ENCODE measurements at regions not wholly inside any gene's neighbourhood (a gene's known extent, or its start where the extent isn't known, plus 50 kb on each side); places are given as distances from the start of the nearest gene placed in this dataset.

DNA sequence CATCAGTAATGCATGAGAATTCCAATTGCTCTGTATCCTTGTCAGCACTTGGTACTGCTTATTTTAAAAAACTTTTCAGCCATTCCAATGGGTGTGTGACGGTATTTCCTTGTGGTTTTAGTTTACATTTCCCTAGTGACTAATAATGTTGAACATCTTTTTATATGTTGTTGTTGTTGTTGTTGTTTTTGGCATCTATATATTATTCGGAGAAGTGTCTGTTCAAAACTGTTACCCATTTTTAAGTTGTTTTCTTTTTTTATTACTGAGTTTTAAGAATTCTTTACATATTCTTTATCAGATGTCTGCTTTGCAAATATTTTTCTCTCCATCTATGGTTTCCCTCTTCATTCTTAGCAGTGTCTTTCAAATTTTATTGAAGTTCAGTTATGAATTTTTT lies 231.1 kb upstream of the POU3F1 start:
- no peak for DNase-seq

DNA sequence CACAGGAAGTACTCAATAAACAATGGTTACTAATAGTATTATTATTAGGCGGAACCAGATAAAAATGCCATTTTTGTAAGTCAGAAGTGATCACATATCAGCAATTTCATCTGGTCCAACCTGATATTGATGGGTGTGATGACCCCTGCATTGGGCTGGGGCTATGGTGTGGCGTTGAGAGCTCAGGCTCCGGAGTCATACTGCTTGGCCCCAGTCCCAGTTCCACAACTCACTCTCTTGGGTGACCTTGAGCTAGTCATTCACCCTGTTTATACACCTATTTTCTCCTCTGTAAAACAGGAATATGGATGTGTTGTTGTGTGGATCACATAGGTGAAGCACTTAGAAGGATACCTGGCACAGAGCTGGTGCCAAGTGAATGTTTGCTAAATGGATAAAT lies 229.4 kb upstream of the POU3F1 start:
- DNase-seq = no peak

DNA sequence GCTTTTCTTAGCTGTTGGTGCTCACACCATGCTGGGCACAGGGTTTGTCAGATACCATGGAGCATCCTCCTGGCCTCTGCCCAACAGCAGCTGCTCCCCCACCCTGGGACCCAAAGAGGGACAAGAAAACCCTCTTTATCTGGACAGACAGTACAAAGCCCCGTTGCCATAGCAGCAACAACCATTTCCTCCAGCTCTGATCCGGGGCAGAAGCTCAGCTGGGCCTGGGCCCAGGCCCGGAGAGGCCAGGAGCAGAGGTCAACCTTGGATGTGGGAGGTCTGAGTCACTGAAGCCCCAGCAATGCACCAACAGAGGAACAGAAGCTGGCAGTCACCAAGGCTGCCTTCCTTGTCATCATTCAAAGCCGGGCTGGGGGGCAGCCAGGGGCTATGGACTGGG lies 228.4 kb upstream of the POU3F1 start:
- DNase-seq = no peak

DNA sequence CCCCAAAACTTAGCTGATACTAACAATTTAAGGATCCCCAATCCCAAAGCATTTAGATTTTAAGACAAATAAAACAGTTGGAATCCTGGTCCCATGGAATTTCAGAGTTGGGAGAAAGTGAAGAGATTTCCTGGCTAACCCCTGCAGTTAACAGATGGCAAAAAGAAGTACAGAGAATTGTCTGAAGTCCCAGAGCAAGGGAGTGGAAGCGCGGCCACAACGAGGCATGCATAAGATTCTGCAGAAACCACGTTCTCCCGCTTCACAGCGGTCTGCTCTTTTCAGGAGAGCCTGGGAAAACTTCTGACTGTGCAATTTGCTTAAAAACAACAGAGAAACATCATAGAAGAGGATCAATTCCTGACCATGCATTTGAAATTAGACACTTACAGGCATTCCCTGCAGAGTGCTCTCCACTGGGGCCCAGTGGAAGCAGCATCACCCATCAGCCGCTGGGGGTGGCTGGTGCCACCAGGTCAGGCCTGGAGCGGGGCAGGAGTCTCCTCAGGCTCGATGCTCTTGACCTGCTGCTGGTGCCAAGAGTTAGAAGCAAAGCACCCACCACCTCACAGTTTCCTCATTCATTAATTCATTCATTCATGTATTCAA lies 226.7 kb upstream of the POU3F1 start:
- peak in 1 of 2 experiments; percentile 33 for DNase-seq

DNA sequence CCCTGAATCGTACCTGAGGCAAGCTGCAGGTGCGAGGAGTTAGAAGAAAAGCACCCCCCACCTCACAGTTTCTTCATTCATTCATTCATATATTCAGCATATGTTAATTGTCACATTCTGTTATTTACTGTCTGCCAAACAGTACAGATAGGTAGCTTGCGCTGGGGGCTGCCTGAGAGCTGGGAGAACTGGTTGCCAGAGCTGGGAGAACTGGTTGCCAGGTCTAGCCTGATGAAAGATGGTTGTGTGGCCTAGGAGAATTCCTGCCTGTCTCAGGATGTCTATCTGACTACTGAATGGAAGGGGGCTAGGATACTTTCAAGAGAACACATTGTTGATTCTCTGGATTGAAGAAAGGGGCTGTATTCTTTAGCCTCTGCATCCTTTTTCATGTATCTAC lies 225.9 kb upstream of the POU3F1 start:
- no peak for DNase-seq

DNA sequence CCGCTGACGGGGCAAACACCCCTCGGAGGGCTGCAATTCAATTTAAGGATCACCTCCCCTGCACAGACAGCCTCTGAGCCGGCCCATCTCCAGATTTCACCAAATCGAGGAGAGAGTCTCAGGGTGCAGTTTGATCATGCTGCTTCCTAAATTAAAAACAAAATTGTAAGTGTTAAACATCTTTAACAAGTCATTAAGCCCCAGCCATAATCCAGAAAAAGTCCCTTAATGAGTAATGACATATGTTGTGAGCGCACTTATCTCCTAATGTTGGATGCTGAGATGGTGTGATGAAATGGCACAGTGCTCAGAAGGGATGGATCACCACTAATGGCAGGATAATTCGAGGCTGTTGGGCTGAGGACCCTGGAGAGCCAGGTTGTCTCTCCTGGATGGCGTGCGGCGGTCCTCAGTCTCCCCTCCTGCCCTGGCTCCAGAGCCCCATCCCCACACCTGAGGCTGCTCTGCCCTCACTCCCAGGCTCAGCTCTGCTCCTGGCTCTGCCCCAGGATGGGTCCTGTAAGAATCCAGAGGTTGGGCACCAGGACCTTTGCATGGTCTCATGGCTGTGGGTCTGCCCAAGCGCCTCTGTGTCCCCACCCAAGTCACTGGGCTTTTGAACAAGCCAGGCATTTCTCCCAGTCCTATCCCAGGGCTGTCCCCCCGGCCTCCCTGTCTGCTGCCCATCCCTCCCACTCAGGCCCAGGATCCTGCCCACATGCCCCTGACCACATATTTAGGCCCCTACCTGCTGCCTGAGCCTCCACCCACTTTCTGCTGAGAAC lies 224.4 kb upstream of the POU3F1 start:
- peak; percentile 60 to 87 for DNase-seq

DNA sequence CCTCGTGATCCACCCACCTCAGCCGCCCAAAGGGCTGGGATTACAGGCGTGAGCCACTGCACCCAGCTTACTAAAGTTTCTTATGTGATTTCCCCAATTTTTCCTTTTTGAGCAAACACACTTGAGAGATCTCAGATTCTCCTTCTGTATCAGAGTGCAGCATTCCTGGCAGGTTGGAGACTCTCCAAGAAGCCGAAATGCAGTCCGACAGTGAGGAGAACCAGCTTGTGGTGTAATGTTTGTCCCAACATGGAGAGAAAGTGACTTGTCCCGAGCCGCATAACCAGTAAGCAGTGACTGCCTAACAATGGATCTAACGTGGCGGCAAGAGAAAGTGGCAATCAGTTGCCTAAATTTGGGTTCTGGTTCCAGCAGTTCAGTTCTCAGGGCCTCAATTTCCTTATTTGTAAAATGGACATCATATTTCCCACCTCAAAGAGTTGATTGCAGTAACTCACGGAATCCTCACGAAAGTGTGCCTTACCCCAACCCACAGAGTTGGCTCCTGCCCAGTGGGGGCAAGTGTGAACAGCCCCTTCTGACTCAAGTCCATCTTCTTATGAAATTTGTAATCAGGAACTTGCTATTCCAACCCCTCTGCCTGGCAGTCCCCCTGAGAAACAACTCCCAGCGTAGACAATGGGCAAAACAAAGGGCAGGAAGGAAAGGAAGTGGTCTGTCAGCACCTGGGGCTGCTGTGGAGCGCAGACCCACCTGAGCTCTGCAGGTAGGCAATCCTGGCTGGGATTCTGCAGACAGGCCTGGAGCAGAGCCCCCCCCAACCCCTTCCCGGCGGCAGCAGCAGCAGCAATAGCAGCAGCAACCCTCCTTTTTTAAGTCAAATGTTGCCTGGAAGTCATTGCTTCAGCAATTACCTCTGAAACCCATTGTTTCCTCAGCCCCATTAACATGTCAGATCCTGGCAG lies 223.6 kb upstream of the POU3F1 start:
- DNase-seq = no peak

DNA sequence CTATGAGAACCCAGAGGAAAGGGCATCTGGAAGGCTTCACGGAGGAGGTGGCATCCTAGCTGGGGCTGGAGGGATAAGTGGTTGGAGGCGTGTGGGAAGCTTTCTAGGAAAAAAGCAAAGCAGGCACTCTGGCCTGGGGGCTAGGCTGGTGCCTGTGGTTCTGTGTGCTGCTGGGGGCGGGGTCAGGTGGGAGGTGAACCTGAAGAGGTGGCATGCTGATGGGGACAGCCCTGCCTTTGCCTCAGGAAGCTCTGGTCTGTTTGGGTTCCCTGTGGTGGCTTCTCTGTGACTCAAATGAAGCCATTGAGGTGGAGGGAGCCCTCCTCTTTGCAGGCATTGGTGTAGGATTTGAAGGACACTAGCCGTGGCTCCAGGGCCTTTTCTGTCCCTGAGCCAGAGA lies 221.6 kb upstream of the POU3F1 start:
- no peak for DNase-seq

DNA sequence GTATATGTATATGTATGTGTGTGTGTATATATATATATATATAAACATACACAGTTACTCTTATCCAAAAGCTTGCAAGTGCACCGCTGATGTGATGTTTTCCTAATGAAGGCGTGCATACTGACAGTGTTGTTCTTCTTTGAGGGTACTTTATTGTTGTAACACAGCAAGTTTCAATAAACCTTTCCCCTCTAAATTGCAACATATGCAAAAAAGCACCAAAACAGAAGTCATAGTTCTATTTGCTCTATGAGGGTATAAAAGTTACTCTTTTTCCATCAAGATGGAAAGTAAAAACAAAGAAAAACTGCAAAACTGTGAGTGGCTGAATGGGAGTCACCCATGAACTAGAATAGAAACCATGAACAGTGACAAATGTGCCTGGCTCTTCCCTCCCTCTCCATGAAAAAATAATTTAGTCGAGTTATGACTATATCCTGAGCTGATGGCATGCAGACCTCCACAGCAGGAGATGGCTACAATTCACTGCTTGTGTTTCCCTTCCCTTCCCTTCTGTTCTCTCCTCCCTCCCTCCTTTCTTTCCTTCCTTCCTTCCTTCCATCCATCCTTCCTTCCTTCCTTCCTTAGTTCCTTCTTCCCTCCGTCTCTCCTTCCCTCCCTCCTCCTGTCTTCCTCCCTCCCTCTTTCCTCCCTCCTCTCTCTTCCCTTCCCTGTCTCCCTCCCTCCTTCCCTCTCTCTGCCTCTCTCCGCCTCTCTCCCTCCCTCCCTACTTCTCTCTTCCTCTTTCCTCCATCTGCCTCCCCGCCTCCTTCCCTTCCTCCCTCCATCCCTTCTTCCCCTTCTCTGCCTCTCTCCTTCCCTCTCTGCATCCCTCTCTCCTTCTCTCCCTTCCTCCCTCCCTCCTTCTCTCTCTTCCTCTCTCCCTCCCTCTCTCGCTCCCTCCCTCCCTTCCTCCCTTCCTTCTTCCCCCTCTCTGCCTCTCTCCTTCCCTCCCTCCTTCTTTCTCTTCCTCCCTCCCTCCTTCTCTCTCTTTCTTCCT lies 220.7 kb upstream of the POU3F1 start:
- no peak for DNase-seq

DNA sequence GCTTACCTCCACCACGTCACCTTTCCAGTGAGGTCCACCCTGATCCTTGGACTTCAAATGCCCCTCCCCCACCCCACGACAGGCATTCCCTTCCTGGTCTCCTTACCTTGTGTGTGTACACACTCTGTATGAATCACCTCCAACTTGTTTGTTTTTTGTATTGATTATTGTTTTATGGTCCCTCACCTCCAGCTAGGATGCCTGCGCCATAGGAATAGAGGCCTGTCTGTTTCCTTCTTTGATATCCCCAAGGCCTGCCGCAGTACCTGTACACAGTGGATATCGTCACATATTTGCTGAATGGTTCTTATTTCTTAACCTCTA lies 219.6 kb upstream of the POU3F1 start:
- DNase-seq = no peak

DNA sequence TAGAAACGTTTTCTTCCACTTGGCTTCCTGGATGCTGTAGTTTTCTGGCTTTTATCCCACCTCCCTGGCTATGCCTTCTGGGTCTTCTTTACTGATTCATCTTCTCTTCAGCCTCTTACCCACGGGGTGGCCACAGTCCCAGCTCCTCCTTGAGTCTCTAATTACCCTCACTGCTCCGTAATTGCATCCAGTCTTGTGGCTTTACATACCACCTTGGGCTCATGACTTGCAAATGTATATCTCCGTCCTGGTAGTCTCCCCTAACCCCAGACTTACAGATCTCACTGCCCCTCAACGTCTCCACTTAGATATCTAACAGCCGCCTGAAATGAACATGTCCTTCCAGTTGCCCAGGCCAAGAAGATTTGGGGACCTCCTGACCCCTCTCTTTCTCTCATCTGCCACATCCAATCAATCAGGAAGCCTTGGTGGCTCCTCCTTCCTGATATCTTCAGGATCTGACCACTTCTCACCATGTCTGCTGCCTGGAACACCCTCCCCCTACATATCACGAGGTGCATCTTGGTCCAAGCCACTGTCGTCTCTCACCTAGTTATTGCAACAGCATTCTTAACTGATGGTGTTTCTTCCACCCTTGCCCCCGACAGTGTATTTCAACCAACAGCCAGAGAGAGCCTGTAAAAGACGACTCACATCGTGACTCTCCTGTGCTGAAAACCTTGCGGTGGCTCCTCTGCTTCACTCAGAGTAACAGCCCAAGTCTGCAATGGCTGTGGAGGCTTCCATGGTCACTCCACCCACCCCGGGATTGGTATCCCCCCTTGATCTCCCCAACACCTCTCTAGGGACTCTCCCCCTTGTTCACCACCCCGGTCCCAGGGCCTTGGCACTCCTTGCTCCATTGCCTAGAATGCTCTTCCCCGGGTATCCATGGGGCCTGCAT lies 219.0 kb upstream of the POU3F1 start:
- no peak for DNase-seq

DNA sequence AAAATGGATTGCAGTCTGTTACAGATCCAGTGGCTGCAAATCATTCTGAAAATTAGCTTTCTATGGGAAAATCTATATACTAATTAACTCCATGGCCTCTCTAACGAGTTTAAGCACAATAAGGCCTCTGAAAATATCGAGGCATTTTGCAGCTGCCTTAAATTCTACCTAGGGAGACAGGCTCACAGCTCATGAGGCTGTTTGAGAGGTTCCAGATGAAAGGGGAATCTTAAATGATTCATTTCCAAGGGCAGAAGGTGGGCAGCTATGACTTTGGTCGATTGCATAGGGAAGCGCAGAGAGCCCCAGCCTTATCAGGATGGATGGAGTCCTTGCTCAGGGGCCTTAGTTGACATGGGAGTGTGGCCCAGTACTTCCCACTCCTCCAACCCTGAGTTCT lies 216.8 kb upstream of the POU3F1 start:
- DNase-seq = no peak

DNA sequence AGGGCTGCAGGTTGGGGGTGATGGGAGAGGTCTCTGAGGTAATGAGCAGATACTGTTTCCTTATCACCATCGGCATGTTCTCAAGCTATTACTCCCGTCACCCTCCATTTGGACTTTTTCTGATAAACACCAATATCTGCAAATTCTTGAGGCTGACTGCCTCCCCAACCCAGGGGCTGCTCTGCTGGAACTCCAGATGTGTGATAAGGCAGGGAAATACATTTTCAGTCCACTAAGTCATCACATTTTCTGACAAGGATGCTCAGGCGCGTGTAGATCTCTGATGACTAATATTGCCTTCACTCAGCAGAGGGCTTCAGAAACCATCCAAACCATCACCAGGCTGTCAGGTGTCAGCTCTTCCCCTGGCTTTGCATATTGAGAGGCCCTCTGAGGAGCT lies 215.0 kb upstream of the POU3F1 start:
- no peak for DNase-seq

DNA sequence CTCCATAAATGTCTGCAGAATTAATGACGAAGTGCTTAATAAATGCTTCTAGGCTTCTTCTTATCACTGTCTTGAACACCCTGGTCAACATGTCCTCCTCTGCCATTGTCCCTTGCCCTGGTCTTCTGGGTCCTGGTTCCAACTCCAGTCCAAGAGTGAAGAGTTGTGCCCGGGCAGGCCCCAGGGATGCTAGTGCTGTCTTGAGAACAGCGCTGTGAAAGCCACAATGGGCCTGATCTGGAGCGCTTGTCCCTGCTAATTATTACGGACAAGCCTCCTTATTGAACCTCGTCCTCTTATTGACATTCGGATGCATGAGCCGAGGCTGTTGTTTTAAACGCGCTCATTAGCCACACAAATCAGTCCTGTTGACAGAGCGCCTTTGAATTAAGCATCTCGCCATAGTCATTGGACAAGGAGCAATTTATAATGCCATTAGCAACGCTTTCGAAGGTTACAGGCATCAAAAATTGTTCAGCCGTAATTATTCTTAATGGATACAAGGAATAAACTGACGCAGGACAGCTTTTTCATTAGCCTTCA lies 211.6 kb upstream of the POU3F1 start:
- DNase-seq = no peak

DNA sequence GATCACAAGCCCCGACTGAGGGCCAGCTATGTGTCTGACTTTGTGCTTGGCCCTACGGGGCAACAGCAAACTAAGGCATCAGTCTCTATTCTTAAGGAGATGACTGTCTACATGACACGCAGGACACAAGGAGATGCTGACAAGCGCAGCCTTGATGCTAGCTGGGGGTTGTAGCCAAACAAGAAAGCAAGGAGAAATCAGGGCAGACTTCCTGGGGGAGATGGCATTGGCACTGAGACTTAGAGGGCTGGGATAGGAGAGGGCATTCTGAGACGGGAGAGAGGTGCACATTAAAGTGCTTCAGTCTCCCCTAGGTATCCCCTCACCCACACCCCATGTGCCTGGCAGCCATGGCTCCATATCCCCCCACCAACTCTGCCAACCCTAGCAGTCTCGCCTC lies 210.8 kb upstream of the POU3F1 start:
- no peak for DNase-seq

DNA sequence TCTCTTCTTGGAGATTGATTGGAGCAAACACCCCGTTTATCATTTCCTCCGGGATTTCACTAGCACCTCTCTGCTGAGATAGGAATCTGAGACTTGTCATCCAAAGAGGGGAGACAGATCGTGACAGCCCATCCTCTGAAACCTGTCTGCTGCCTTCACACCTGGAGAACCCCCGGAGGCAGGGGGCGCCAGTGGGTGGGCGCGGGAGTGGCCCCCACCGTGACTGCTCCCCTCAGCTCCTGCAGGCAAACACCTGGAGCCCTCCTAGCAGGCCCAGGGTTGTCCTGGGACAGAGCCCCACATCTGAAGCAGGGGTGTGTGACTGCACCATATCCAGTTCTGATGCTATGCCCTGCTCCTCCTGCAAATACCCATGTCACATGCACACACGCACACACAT lies 209.5 kb upstream of the POU3F1 start:
- DNase-seq = no peak

DNA sequence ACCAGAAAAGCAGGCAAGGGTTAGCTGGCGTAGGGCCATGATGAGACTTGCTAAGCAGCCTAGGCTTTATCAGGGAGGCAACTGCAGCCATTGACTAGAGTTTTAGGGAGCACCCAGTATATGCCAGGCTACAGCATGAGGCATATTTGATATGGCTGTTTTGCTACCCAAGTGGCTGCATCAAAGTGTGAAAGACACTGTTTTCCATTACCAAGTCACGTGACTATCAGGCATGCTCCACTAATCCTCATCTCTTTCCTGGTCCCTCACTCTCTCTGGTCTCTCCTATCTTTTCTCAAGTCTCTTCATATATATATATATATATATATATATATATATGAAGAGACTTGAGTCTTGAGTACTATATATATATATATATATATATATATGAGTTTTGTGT lies 206.7 kb upstream of the POU3F1 start:
- no peak for DNase-seq

DNA sequence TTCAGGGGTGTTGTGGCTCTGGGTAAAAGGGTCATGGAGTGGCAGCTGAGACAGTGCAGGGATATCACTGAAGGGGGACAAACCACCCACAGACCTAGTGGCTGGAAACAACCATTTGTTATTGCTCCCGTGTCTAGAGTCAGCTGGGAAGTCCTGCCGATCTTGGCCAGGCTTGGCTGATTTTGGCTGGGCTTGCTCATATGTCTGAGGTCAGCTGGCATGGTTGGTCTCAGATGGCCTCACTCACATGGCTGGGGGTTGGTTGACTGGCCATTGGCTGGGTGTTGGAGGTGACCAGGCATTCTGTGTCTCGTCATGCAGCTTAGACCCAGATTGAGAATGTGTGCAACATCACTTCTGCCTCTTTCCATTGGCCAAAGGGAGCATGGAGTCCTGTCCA lies 203.8 kb upstream of the POU3F1 start:
- DNase-seq = no peak

DNA sequence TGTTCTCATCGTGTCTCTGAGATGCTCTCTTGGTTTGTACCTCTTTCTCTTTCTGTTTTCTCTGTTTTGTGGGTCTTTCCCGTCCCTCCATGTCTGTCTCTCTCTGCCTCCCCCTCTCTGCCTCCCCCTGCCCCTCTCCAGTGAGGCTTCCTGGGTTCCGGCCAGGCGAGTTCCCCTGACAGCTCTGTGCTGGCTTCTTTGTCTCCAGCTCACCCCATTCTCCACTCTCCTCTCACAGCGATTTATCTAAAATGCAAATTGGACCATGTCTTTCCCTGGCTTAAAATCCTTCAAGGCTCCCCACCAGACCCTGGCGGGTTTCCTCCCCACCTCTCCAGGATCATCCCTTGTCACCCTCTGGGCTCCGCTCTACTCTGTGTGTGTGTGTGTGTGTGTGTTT lies 202.4 kb upstream of the POU3F1 start:
- DNase-seq = no peak

DNA sequence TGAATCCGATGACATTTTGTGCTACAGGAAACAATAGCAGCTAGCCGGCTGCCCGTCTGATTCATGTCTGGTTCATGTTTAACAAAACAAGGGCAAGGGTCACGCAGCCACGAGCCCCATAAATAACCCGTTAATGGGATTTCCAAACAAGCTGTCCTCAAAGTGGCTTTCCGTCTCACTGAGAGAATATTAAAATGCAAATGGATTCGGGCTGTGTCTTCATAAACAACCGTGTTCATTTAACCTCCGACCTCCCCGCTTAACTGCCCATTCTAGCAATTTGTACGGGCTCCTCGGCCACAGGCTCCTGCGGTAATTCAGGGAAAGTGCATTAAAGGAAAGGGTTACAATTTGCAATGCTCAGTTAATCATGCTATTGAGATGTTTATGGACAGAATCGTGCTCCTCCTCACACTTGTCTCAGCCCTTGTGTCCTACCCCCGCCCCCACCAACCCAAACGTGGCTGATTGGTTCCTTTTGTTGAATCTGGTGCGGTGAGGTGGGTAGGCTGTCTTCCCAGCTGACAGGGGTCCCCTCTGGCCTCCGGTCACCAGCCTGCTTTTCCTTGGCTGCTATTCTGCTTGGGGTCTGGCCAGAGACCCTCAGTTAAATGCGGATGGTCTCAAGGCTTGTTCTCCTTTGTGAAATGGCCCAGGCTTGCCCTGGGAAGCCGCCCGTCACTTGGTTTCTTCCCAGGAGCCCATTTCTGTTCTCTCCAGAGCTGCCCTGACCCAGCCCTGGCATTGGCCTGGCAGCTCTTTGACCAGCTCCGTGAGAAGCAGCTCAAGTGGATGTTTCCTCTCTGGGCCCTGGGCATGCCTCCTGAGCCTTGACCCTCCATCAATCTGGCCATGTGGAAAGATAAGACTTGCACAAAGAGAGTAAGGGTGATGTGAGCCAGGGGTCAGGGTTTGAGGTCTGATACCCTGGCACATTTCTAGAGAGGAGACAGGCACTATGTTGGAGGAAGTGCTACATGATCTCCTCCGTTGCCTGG lies 200.7 kb upstream of the POU3F1 start:
- no peak for DNase-seq
